ENCODE measurements at regions not wholly inside any gene's neighbourhood (a gene's known extent, or its start where the extent isn't known, plus 50 kb on each side); places are given as distances from the start of the nearest gene placed in this dataset.

- no peak for ATAC-seq
- intact Hi-C loops (cut with DNase I, micrococcal nuclease) = no loop called here
Measured at GRCh38 chr13:103272770-103273169, 206.6 kb upstream of the SLC10A2 start.

GRCh38 chr13:103263448-103263847, 197.2 kb upstream of the SLC10A2 start:
- intact Hi-C loops (cut with DNase I, micrococcal nuclease) = no loop called here
- peaks cover 15% of the 10 kb centered on the region for H3K9me3 ChIP-seq
- DNase-seq (no peak), ATAC-seq (no peak)
- H3K4me1 ChIP-seq (ENCODE audit: low read depth) = no peaks in the 10 kb centered on the region
- no peak overlapping the region for H3K4me3 ChIP-seq
- H3K36me3 ChIP-seq (ENCODE audit: low read depth) = no peaks in the 10 kb centered on the region
- TF ChIP-seq, protein P1, sequence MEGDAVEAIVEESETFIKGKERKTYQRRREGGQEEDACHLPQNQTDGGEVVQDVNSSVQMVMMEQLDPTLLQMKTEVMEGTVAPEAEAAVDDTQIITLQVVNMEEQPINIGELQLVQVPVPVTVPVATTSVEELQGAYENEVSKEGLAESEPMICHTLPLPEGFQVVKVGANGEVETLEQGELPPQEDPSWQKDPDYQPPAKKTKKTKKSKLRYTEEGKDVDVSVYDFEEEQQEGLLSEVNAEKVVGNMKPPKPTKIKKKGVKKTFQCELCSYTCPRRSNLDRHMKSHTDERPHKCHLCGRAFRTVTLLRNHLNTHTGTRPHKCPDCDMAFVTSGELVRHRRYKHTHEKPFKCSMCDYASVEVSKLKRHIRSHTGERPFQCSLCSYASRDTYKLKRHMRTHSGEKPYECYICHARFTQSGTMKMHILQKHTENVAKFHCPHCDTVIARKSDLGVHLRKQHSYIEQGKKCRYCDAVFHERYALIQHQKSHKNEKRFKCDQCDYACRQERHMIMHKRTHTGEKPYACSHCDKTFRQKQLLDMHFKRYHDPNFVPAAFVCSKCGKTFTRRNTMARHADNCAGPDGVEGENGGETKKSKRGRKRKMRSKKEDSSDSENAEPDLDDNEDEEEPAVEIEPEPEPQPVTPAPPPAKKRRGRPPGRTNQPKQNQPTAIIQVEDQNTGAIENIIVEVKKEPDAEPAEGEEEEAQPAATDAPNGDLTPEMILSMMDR (IDR thresholded peaks at IDR 0.05) = no peak

More at GRCh38 chr13:103272770-103273169, 206.6 kb upstream of the SLC10A2 start:
- TF ChIP-seq, protein P1 (IDR thresholded peaks at IDR 0.05) = no peak
- Histone ChIP-seq H3K36me3 (ENCODE audit: low read depth) (no peaks in the 10 kb centered on the region), H3K9me3 (peaks cover 5% of the 10 kb centered on the region), H3K4me3 (no peak overlapping the region), H3K4me1 (ENCODE audit: low read depth) (no peaks in the 10 kb centered on the region)
- DNase-seq = no peak

DNA sequence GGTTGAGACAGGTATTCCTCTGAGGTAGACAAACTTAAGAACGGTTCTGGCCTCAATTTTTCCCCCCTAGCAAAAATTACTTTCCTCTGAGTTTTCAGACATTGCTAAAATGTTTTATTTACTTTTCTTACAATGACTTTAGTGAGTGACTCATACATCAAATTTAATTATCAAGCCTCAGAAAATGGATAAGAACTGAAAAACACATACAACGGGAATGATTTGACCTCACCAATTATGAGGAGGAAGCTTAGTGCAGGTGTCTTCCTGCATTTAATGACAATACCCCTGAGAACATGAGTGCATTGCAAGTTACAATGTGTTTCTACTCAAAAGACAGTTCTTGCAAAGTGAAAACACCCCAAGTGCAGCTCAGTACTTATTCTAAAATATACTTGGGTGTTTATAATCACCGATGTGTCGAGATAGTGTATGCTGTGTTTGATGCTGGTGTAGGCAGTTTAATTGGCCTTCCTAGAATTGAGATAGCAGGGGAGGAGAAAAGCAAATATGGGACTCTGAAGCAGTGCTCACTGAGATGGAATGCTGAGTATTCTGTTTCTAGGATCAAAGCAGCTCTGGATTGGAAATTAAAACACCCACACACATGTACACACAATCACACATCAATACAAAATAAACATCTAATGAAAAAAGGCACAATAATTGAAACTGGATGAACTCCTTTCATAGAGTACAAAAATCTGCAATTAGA, 189.5 kb upstream of the SLC10A2 start:
- intact Hi-C loops (cut with DNase I, micrococcal nuclease) = no loop called here
- no peaks in the 10 kb centered on the region for H3K36me3 ChIP-seq (ENCODE audit: low read depth)
- H3K4me1 ChIP-seq (ENCODE audit: low read depth) = no peaks in the 10 kb centered on the region
- H3K9me3 ChIP-seq = no peaks in the 10 kb centered on the region
- DNase-seq (no peak), ATAC-seq (no peak)
- TF ChIP-seq, protein P1 (IDR thresholded peaks at IDR 0.05) = no peak
- H3K4me3 ChIP-seq = no peak overlapping the region

- intact Hi-C loops (cut with DNase I, micrococcal nuclease) = no loop called here
- Histone ChIP-seq H3K9me3 (no peaks in the 10 kb centered on the region), H3K4me3 (no peak overlapping the region), H3K4me1 (ENCODE audit: low read depth) (no peaks in the 10 kb centered on the region), H3K36me3 (ENCODE audit: low read depth) (no peaks in the 10 kb centered on the region)
- DNase-seq = no peak
- TF ChIP-seq, protein P1 (IDR thresholded peaks at IDR 0.05) = no peak
- ATAC-seq = no peak
Measured at GRCh38 chr13:103250071-103250470, 183.9 kb upstream of the SLC10A2 start.

DNA sequence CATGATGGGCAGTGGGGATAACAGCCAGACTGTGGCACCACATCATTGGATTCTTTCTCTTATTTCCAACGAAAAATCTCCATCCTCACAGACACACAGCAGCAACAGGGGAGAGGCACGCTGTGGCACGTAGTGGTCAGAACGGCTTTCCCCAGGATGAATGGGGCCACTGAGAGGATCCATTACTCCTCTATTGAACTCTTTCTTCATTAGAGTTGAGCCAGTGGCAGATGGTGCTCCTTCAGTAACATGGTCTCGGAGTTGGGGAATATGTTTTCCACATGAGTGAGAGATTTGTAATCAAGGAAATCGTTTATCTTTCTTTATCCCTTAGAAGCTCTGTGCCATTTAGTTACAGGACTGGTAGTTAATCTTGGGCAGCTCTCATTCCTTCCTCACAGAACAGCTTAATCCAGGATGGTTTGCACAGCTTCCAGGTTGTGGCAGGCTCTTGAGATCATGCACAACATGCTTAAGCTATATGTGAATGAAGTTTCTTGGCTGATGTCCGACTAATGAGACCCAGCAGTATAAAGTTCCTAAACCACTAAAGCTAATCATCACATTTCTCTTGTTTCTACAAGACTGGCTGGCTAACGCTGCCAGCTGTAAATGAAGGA, 180.5 kb upstream of the SLC10A2 start:
- no peaks in the 10 kb centered on the region for H3K4me1 ChIP-seq (ENCODE audit: low read depth)
- no peak overlapping the region for H3K4me3 ChIP-seq
- DNase-seq = no peak
- H3K36me3 ChIP-seq (ENCODE audit: low read depth) = no peaks in the 10 kb centered on the region
- intact Hi-C loops (cut with DNase I, micrococcal nuclease) = no loop called here
- TF ChIP-seq, protein P1 (IDR thresholded peaks at IDR 0.05) = no peak
- no peaks in the 10 kb centered on the region for H3K9me3 ChIP-seq
- no peak for ATAC-seq
